Progenitor cell of endocrine pancreas (in vitro differentiated cells): ENCODE measurements at regions not wholly inside any gene's neighbourhood (a gene's known extent, or its start where the extent isn't known, plus 50 kb on each side); places are given as distances from the start of the nearest gene placed in this dataset.

Experiments
- DNase-seq: peaks from one replicate; pipeline ENCODE4 v3.0.0; 2021; ENCODE audit warnings: low spot score; ENCODE audit not compliant: unreplicated experiment
- H3K27ac Mint-ChIP-seq: 2 replicates; pipeline ENCODE4 v1.8.0; 2021; ENCODE audit warnings: mild to moderate bottlenecking, moderate library complexity, mixed read lengths
- H3K27me3 Mint-ChIP-seq: 2 replicates; pipeline ENCODE4 v1.8.0; 2021; ENCODE audit warnings: mixed read lengths
- H3K36me3 Mint-ChIP-seq: 2 replicates; pipeline ENCODE4 v1.8.0; 2022; ENCODE audit warnings: mixed read lengths; ENCODE audit not compliant: insufficient read depth
- H3K4me1 Mint-ChIP-seq: 2 replicates; pipeline ENCODE4 v1.8.0; 2021; ENCODE audit warnings: low read depth, mixed read lengths
- H3K4me3 Mint-ChIP-seq: 2 replicates; pipeline ENCODE4 v1.8.0; 2021; ENCODE audit warnings: low read depth, mild to moderate bottlenecking, moderate library complexity, mixed read lengths
- H3K9me3 Mint-ChIP-seq: 2 replicates; pipeline ENCODE4 v1.8.0; 2021; ENCODE audit warnings: low read depth, mixed read lengths
- CTCF ChIP-seq: fragments of 200-600 bp; sonication (generic); IDR thresholded peaks from one replicate; pipeline ENCODE4 v1.5.0; 2021; ENCODE audit warnings: antibody characterized with exemption, mild to moderate bottlenecking; ENCODE audit not compliant: unreplicated experiment

GRCh38 chr11:126123686-126124085 lies 61.0 kb upstream of the CDON start:
- H3K4me1 Mint-ChIP-seq, result no peaks in the 10 kb centered on the region
- H3K4me3 Mint-ChIP-seq, result no peak overlapping the region
- H3K9me3 Mint-ChIP-seq, result no peaks in the 10 kb centered on the region
- H3K36me3 Mint-ChIP-seq, result no peaks in the 10 kb centered on the region
- no peak overlapping the region for H3K27ac Mint-ChIP-seq
- DNase-seq, result no peak
- no peak for TF ChIP-seq CTCF
- H3K27me3 Mint-ChIP-seq, result peaks cover 27% of the 10 kb centered on the region

DNA sequence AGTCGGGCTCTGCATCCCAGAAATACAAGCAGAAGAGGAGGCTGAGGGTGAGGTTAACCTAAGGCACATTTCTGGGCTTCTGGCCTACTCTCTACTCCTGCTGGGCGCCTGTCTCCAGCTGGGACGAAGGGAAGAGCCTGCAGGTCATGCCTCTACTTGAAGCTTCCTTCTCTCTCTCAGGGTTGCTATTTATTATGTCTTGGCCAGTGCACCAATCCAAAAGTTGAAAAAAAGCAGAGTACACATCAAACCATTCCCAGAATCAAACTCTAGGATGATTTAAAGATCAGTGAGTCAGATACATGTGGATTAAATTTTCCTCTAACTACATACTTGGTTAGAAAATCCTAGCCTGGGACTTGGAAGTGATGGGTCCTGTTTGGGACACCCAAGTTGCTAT lies 60.2 kb upstream of the CDON start:
- Mint-ChIP-seq H3K36me3 (no peaks in the 10 kb centered on the region), H3K9me3 (no peaks in the 10 kb centered on the region), H3K27ac (no peak overlapping the region), H3K4me1 (no peaks in the 10 kb centered on the region), H3K4me3 (no peak overlapping the region), H3K27me3 (peaks cover 27% of the 10 kb centered on the region)
- TF ChIP-seq CTCF, result no peak
- no peak for DNase-seq

GRCh38 chr11:126121296-126121695 lies 58.6 kb upstream of the CDON start:
- no peaks in the 10 kb centered on the region for H3K9me3 Mint-ChIP-seq
- H3K4me3 Mint-ChIP-seq, result no peak overlapping the region
- H3K27me3 Mint-ChIP-seq, result peaks cover 20% of the 10 kb centered on the region
- TF ChIP-seq CTCF, result no peak
- no peak for DNase-seq
- H3K27ac Mint-ChIP-seq, result no peak overlapping the region
- peaks cover 4% of the 10 kb centered on the region for H3K4me1 Mint-ChIP-seq
- no peaks in the 10 kb centered on the region for H3K36me3 Mint-ChIP-seq

- no peak overlapping the region for H3K4me3 Mint-ChIP-seq
- TF ChIP-seq CTCF, result no peak
- no peaks in the 10 kb centered on the region for H3K36me3 Mint-ChIP-seq
- peaks cover 14% of the 10 kb centered on the region for H3K27me3 Mint-ChIP-seq
- H3K4me1 Mint-ChIP-seq, result peaks cover 18% of the 10 kb centered on the region
- no peak for DNase-seq
- H3K9me3 Mint-ChIP-seq, result no peaks in the 10 kb centered on the region
- no peak overlapping the region for H3K27ac Mint-ChIP-seq
These were observed 56.1 kb upstream of the CDON start for GRCh38 chr11:126118806-126119205.

DNA sequence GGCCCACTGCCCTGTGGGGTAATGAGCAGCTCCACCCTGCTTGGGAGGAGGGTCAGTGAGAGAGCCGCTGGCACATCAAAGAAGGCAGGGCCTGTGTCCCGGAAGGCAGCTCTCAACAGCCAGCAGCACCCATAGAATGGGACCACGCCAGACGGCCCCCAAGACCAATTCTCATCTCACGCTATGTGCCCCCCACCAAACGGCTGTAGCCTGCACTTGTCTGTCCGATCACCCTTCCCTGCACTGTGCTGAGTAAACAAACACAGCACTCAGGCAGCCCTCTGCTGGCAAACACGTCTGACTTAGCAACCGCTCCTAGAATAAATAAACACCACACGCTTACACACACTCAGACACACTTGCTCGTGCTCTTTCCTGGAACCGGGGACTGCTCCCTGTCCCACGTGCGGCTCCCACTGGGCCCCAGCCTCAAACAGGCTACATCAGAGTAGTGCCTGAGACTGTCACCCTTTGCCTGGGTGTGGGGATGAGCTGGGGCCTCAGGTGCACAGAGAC lies 53.2 kb upstream of the CDON start:
- Mint-ChIP-seq H3K27me3 (peaks cover 5% of the 10 kb centered on the region), H3K36me3 (no peaks in the 10 kb centered on the region), H3K27ac (no peak overlapping the region), H3K9me3 (no peaks in the 10 kb centered on the region), H3K4me1 (peaks cover 22% of the 10 kb centered on the region), H3K4me3 (no peak overlapping the region)
- peak; percentile 36 for TF ChIP-seq CTCF
- peak; percentile 19 for DNase-seq
